ENCODE measurements at regions not wholly inside any gene's neighbourhood (a gene's known extent, or its start where the extent isn't known, plus 50 kb on each side); places are given as distances from the start of the nearest gene placed in this dataset.

DNA sequence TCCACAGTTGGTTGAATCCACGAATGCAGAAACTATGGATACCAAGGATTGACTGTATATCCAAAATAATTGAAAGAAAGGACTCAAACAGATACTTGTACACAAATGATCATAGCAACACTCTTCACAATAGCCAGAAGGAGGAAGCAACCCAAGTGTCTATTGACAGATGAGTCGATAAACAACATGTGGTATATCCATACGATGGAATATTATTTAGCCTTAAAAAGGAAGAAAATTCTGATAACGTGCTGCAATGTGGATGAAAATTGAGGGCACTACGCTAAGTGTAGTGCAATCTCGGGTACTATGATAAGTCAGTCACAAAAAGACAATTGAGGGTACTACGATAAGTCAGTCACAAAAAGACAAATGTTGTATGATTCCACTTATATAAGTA lies 83.6 kb upstream of the CPEB4 start:
- Histone ChIP-seq H3K4me1 (ENCODE audit: insufficient read depth, low read length) (no peaks in the 10 kb centered on the region), H2BK5ac (ENCODE audit: insufficient read length, low read length) (no peak overlapping the region), H3K4me2 (ENCODE audit: insufficient read depth, insufficient read length, low read length) (no peak overlapping the region), H3K56ac (ENCODE audit: insufficient read length, low read depth, low read length) (no peak overlapping the region), H2BK20ac (ENCODE audit: low read depth, low read length, poor library complexity, severe bottlenecking) (no peak overlapping the region), H4K91ac (ENCODE audit: insufficient read length, low read depth, low read length) (no peak overlapping the region), H3K27me3 (ENCODE audit: insufficient read depth, low read length) (no peaks in the 10 kb centered on the region), H2BK12ac (ENCODE audit: insufficient read length, low read depth, low read length) (no peak overlapping the region), H2BK15ac (ENCODE audit: low read depth, low read length) (no peak overlapping the region), H4K20me1 (ENCODE audit: control insufficient read depth, insufficient read depth, insufficient read length) (no peaks in the 10 kb centered on the region), H2AFZ (ENCODE audit: low read length) (no peak overlapping the region), H3K23me2 (ENCODE audit: insufficient read length, low read depth, low read length, poor library complexity, severe bottlenecking) (no peaks in the 10 kb centered on the region), H3K9ac (ENCODE audit: extremely low read depth, insufficient read length, low read length) (no peak overlapping the region), H3K14ac (ENCODE audit: insufficient read depth, low read length) (no peak overlapping the region), H2AK5ac (ENCODE audit: insufficient read length, low read length) (no peak overlapping the region), H3K79me2 (ENCODE audit: insufficient read depth, low read length) (no peaks in the 10 kb centered on the region), H3T11ph (ENCODE audit: low read length) (no peak overlapping the region), H3K79me1 (ENCODE audit: insufficient read depth, low read depth, low read length, poor library complexity, severe bottlenecking) (no peaks in the 10 kb centered on the region), H2BK120ac (ENCODE audit: low read depth, low read length, poor library complexity, severe bottlenecking) (no peak overlapping the region), H3K23ac (ENCODE audit: insufficient read length, low read depth, low read length) (no peak overlapping the region), H3K18ac (ENCODE audit: insufficient read length, low read depth, low read length) (no peak overlapping the region), H4K5ac (ENCODE audit: insufficient read length, low read depth, low read length) (no peak overlapping the region), H3K4ac (ENCODE audit: low read depth, low read length) (no peak overlapping the region), H4K8ac (replicated peaks; ENCODE audit: insufficient read length, low read depth, low read length) (no peak overlapping the region), H3K9me3 (ENCODE audit: control insufficient read depth, low read depth, low read length) (no peaks in the 10 kb centered on the region), H3K27ac (ENCODE audit: insufficient read length, low read depth, low read length) (no peak overlapping the region)
- no peaks in the 10 kb centered on the region for H3K4me1 Mint-ChIP-seq
- no CpG with 5 or more reads among the region's 7 CpGs for WGBS (ENCODE audit: extremely low coverage, insufficient read length, low lambda C conversion rate)
- H3K27ac Mint-ChIP-seq: no peak overlapping the region
- DNase-seq: no peak
- TF ChIP-seq, protein P1, sequence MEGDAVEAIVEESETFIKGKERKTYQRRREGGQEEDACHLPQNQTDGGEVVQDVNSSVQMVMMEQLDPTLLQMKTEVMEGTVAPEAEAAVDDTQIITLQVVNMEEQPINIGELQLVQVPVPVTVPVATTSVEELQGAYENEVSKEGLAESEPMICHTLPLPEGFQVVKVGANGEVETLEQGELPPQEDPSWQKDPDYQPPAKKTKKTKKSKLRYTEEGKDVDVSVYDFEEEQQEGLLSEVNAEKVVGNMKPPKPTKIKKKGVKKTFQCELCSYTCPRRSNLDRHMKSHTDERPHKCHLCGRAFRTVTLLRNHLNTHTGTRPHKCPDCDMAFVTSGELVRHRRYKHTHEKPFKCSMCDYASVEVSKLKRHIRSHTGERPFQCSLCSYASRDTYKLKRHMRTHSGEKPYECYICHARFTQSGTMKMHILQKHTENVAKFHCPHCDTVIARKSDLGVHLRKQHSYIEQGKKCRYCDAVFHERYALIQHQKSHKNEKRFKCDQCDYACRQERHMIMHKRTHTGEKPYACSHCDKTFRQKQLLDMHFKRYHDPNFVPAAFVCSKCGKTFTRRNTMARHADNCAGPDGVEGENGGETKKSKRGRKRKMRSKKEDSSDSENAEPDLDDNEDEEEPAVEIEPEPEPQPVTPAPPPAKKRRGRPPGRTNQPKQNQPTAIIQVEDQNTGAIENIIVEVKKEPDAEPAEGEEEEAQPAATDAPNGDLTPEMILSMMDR (conservative IDR thresholded peaks at IDR 0.05): no peak
- peaks cover 0 to 6% (median 2%) of the 10 kb centered on the region in 3 experiments; a peak in 2 of 7 replicates for H3K36me3 Mint-ChIP-seq (ENCODE audit: insufficient read depth in 1 of 3, low read depth in 3 of 3)
- H3K4me3 Mint-ChIP-seq: no peak overlapping the region
- peaks cover 0 to 7% of the 10 kb centered on the region in 2 experiments; a peak in 3 of 5 replicates for H3K9me3 Mint-ChIP-seq
- H3K27me3 Mint-ChIP-seq (ENCODE audit: low read depth): no peaks in the 10 kb centered on the region

Measured in H9 (cell line).